T-helper 17 cell (primary cell): ENCODE measurements at regions not wholly inside any gene's neighbourhood (a gene's known extent, or its start where the extent isn't known, plus 50 kb on each side); places are given as distances from the start of the nearest gene placed in this dataset.
"Not testable (repeated sequence)": the region's sequence is repeated elsewhere in the genome, so short reads cannot be mapped to it uniquely, and the experiment has no call there.

Experiments used
- ATAC-seq: fragments of 150-1000 bp; cut with Tn5 transposase; 2 replicates; pipeline ENCODE4 v1.10.0; 2021; ENCODE audit warnings: mild to moderate bottlenecking, moderate library complexity
- DNase-seq, 3 donors: peaks; one replicate each; pipeline versions ENCODE4 v3.0.0 to v3.0.0-alpha.2; 2020 to 2021
- H3K9me3 ChIP-seq: one replicate; pipeline ENCODE4 v1.7.0; 2013; ENCODE audit warnings: low read length, mild to moderate bottlenecking; ENCODE audit not compliant: control insufficient read depth, poor library complexity, severe bottlenecking
- H3K27ac Mint-ChIP-seq: one replicate; pipeline ENCODE4 v1.8.0; 2022; ENCODE audit warnings: mild to moderate bottlenecking, moderate library complexity, mixed read lengths
- H3K27me3 Mint-ChIP-seq: one replicate; pipeline ENCODE4 v1.8.0; 2022; ENCODE audit warnings: mixed read lengths
- H3K36me3 Mint-ChIP-seq: one replicate; pipeline ENCODE4 v1.8.0; 2022; ENCODE audit warnings: low read depth, mixed read lengths
- H3K4me1 Mint-ChIP-seq: one replicate; pipeline ENCODE4 v1.8.0; 2022; ENCODE audit warnings: mild to moderate bottlenecking, mixed read lengths
- H3K4me3 Mint-ChIP-seq: one replicate; pipeline ENCODE4 v1.8.0; 2022; ENCODE audit warnings: mild to moderate bottlenecking, moderate library complexity, mixed read lengths

DNA sequence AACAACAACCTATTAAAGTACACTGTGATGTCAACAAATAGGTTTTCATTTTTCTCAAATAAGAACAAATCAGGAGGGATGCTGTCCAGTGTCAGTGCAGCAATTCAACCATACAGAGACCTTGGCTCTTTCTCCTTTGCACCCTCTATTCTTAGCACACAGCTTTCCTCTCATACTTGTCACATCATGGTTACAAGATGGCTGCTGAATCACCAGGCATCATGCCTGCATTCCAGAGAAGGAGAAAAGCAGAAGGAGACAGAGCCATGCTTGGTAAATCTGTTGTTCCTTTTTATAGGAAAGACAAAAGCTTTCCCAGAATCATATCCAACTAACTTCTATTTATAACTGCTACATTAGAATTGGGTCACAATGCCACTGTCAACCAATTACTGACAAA is 124.7 kb upstream of the VLDLR start:
- no peaks in the 10 kb centered on the region for H3K4me1 Mint-ChIP-seq
- no peak overlapping the region for H3K27ac Mint-ChIP-seq
- DNase-seq (no peak), ATAC-seq (no peak)
- H3K9me3 ChIP-seq = no peaks in the 10 kb centered on the region
- no peak overlapping the region for H3K4me3 Mint-ChIP-seq
- peaks cover 7% of the 10 kb centered on the region for H3K27me3 Mint-ChIP-seq
- H3K36me3 Mint-ChIP-seq = no peaks in the 10 kb centered on the region

GRCh38 chr9:2497666-2498400 is 123.8 kb upstream of the VLDLR start:
- H3K36me3 Mint-ChIP-seq = no peaks in the 10 kb centered on the region
- no peak overlapping the region for H3K27ac Mint-ChIP-seq
- no peak for DNase-seq
- H3K4me3 Mint-ChIP-seq = no peak overlapping the region
- H3K4me1 Mint-ChIP-seq = no peaks in the 10 kb centered on the region
- peaks cover 7% of the 10 kb centered on the region for H3K27me3 Mint-ChIP-seq
- ATAC-seq = no peak
- no peaks in the 10 kb centered on the region for H3K9me3 ChIP-seq

- Mint-ChIP-seq H3K27ac (no peak overlapping the region), H3K36me3 (no peaks in the 10 kb centered on the region), H3K4me3 (no peak overlapping the region), H3K27me3 (no peaks in the 10 kb centered on the region), H3K4me1 (no peaks in the 10 kb centered on the region)
- ATAC-seq (no peak), DNase-seq (no peak)
- no peaks in the 10 kb centered on the region for H3K9me3 ChIP-seq
Observed at GRCh38 chr9:2502210-2502609, 119.4 kb upstream of the VLDLR start.

GRCh38 chr9:2502760-2503159 is 118.8 kb upstream of the VLDLR start:
- DNase-seq (no peak), ATAC-seq (no peak)
- Mint-ChIP-seq H3K36me3 (no peaks in the 10 kb centered on the region), H3K27me3 (no peaks in the 10 kb centered on the region), H3K4me3 (no peak overlapping the region), H3K4me1 (no peaks in the 10 kb centered on the region), H3K27ac (no peak overlapping the region)
- H3K9me3 ChIP-seq = no peaks in the 10 kb centered on the region

- H3K4me3 Mint-ChIP-seq = no peak overlapping the region
- no peaks in the 10 kb centered on the region for H3K9me3 ChIP-seq
- no peak overlapping the region for H3K27ac Mint-ChIP-seq
- DNase-seq (no peak), ATAC-seq (no peak)
- H3K36me3 Mint-ChIP-seq = no peaks in the 10 kb centered on the region
- no peaks in the 10 kb centered on the region for H3K27me3 Mint-ChIP-seq
- no peaks in the 10 kb centered on the region for H3K4me1 Mint-ChIP-seq
Observed at GRCh38 chr9:2506321-2506720, 115.3 kb upstream of the VLDLR start.

- no peaks in the 10 kb centered on the region for H3K4me1 Mint-ChIP-seq
- H3K4me3 Mint-ChIP-seq = no peak overlapping the region
- H3K27ac Mint-ChIP-seq = no peak overlapping the region
- H3K27me3 Mint-ChIP-seq = peaks cover 17% of the 10 kb centered on the region
- H3K9me3 ChIP-seq = no peaks in the 10 kb centered on the region
- DNase-seq (no peak), ATAC-seq (no peak)
- H3K36me3 Mint-ChIP-seq = no peaks in the 10 kb centered on the region
Observed at GRCh38 chr9:2523591-2523990, 98.0 kb upstream of the VLDLR start.

DNA sequence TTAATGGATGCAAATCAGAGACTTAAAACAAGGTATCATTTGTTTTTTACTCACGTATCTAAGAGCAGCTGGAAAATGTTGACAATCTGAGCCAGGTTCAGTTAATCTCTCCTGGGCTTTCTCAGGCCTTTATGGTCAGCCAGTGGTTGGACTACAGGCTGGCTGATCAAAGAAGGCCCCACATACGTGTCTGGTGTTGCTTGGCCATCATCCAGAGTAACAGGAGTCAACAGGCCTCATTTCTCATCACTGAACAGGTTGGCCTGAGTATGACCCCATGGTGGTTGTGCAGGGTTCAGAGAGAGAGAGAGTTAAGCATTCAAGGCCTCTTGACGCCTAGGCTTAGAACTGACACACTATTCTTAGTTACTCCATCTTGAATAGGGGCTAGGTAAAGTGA is 97.0 kb upstream of the VLDLR start:
- H3K36me3 Mint-ChIP-seq = no peaks in the 10 kb centered on the region
- no peak for DNase-seq
- ATAC-seq = no peak

GRCh38 chr9:2525147-2525546 is 96.4 kb upstream of the VLDLR start:
- no peak overlapping the region for H3K4me3 Mint-ChIP-seq
- H3K27me3 Mint-ChIP-seq = peaks cover 17% of the 10 kb centered on the region
- no peaks in the 10 kb centered on the region for H3K9me3 ChIP-seq
- H3K4me1 Mint-ChIP-seq = no peaks in the 10 kb centered on the region
- ATAC-seq (no peak), DNase-seq (no peak)
- H3K27ac Mint-ChIP-seq = no peak overlapping the region
- H3K36me3 Mint-ChIP-seq = no peaks in the 10 kb centered on the region

More for the DNA sequence above, 97.0 kb upstream of the VLDLR start:
- Mint-ChIP-seq H3K4me3 (no peak overlapping the region), H3K27me3 (peaks cover 17% of the 10 kb centered on the region), H3K27ac (no peak overlapping the region), H3K4me1 (no peaks in the 10 kb centered on the region)
- H3K9me3 ChIP-seq = no peaks in the 10 kb centered on the region

GRCh38 chr9:2526071-2526828 is 95.3 kb upstream of the VLDLR start:
- DNase-seq (no peak), ATAC-seq (no peak)
- Mint-ChIP-seq H3K27ac (no peak overlapping the region), H3K4me1 (no peaks in the 10 kb centered on the region), H3K27me3 (peaks cover 17% of the 10 kb centered on the region), H3K36me3 (no peaks in the 10 kb centered on the region), H3K4me3 (no peak overlapping the region)
- H3K9me3 ChIP-seq = no peaks in the 10 kb centered on the region

DNA sequence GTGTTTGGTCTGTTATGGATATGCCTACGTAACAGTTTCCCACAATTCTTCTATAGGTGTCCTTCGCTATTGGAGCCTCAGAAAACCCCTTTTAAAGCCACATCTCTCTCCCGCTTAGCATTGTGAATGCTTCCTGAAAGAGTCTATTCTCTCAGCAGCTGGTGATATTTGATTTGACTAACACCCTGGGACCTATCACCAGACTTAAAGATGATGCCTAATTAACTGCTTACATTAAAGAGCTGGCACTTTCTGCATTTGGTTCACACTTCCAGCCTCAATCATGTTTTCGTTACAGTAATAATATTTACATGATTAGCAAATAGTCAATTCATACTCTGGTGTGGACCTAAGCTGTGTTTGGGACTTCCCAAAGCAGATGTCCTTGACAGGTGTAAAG is 90.1 kb upstream of the VLDLR start:
- H3K9me3 ChIP-seq = no peaks in the 10 kb centered on the region
- Mint-ChIP-seq H3K4me3 (no peak overlapping the region), H3K4me1 (no peaks in the 10 kb centered on the region), H3K27ac (no peak overlapping the region), H3K36me3 (no peaks in the 10 kb centered on the region), H3K27me3 (peaks cover 12% of the 10 kb centered on the region)
- ATAC-seq = no peak
- DNase-seq = no peak

GRCh38 chr9:2536511-2536910 is 85.1 kb upstream of the VLDLR start:
- H3K27ac Mint-ChIP-seq = no peak overlapping the region
- ATAC-seq = no peak
- no peak for DNase-seq
- peaks cover 7% of the 10 kb centered on the region for H3K27me3 Mint-ChIP-seq
- no peaks in the 10 kb centered on the region for H3K9me3 ChIP-seq
- no peaks in the 10 kb centered on the region for H3K4me1 Mint-ChIP-seq
- H3K4me3 Mint-ChIP-seq = no peak overlapping the region
- no peaks in the 10 kb centered on the region for H3K36me3 Mint-ChIP-seq

GRCh38 chr9:2545881-2546490 is 75.6 kb upstream of the VLDLR start:
- H3K4me3 Mint-ChIP-seq = no peak overlapping the region
- H3K9me3 ChIP-seq = no peaks in the 10 kb centered on the region
- no peak for DNase-seq
- no peak for ATAC-seq
- peaks cover 21% of the 10 kb centered on the region for H3K27me3 Mint-ChIP-seq
- H3K27ac Mint-ChIP-seq = no peak overlapping the region
- no peaks in the 10 kb centered on the region for H3K36me3 Mint-ChIP-seq
- no peaks in the 10 kb centered on the region for H3K4me1 Mint-ChIP-seq

DNA sequence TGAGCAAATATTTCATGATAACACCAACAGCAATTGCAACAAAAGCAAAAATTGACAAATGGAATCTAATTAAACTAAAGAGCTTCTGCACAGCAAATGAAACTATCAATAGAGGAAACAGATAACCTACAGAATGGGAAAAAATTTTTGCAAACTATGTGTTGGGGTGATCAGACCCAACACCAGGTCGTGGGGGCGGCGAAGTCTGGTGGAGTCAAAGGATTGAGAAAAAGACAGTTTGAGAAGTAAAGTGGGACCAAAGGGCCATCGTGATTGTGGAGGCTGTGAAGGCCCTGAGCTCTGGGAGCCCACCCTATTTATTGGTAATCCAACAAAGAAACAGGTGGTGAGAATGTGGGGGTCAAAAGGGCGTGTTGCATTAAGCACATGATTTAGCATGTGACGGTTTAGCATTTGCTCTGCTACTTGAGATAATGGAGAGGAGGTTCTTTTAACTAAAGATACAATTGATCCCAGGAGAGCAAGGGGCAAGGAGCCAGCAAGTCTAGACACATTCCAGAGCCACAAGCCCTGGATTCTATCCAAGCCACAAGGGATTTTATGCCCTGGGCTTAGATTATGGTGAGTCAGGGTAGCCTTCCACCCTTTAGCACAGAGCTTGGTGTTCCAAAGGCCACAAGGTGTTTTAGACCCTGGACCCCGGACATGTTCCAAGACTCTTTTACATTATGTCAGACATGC is 65.5 kb upstream of the VLDLR start:
- H3K4me3 Mint-ChIP-seq, H3K9me3 ChIP-seq, H3K27me3 Mint-ChIP-seq, H3K27ac Mint-ChIP-seq, H3K36me3 Mint-ChIP-seq, ATAC-seq, DNase-seq, H3K4me1 Mint-ChIP-seq: not testable (repeated sequence)
